ENCODE measurements at regions not wholly inside any gene's neighbourhood (a gene's known extent, or its start where the extent isn't known, plus 50 kb on each side); places are given as distances from the start of the nearest gene placed in this dataset.

GRCh38 chr14:76947078-76947837, 81.2 kb downstream of the IRF2BPL start:
- Histone ChIP-seq H3K9ac (no peak overlapping the region), H3K9me3 (ENCODE audit: control insufficient read depth, low read length) (no peaks in the 10 kb centered on the region), H2AFZ (peak overlapping the region; percentile 73), H3K36me3 (ENCODE audit: control insufficient read depth, insufficient read depth, low read length) (no peaks in the 10 kb centered on the region), H3K27me3 (ENCODE audit: control insufficient read depth, insufficient read depth, low read length) (no peaks in the 10 kb centered on the region), H3K79me2 (no peaks in the 10 kb centered on the region), H3K4me3 (ENCODE audit: low read depth, low read length) (peak overlapping the region; percentile 18), H3K4me1 (peaks cover 30% of the 10 kb centered on the region), H3K4me2 (ENCODE audit: low read length) (peak overlapping the region; percentile 64), H3K27ac (peak overlapping the region; percentile 94)
- TF ChIP-seq, protein P1, sequence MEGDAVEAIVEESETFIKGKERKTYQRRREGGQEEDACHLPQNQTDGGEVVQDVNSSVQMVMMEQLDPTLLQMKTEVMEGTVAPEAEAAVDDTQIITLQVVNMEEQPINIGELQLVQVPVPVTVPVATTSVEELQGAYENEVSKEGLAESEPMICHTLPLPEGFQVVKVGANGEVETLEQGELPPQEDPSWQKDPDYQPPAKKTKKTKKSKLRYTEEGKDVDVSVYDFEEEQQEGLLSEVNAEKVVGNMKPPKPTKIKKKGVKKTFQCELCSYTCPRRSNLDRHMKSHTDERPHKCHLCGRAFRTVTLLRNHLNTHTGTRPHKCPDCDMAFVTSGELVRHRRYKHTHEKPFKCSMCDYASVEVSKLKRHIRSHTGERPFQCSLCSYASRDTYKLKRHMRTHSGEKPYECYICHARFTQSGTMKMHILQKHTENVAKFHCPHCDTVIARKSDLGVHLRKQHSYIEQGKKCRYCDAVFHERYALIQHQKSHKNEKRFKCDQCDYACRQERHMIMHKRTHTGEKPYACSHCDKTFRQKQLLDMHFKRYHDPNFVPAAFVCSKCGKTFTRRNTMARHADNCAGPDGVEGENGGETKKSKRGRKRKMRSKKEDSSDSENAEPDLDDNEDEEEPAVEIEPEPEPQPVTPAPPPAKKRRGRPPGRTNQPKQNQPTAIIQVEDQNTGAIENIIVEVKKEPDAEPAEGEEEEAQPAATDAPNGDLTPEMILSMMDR (IDR thresholded peaks at IDR 0.05): peak; percentile 83

DNA sequence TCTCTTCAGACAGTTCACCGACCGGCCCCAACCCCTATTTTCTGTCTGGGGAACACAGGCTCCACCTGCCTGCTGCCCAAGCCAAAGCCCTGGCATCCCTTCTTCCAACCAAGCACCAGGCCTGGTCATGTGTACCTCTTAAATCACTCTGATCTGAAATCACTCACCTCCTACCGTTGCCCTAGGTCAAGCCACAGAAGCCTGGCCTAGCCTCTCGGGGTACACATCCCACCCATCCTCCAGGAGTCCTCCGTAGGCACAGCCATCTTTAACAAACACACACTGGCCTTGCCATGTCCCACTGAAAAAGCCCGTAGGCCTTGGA, 81.8 kb downstream of the IRF2BPL start:
- no peak overlapping the region for H3K9ac ChIP-seq
- peaks cover 30% of the 10 kb centered on the region for H3K4me1 ChIP-seq
- peak overlapping the region; percentile 18 for H3K4me3 ChIP-seq (ENCODE audit: low read depth, low read length)
- H3K4me2 ChIP-seq (ENCODE audit: low read length): peak overlapping the region; percentile 64
- no peaks in the 10 kb centered on the region for H3K27me3 ChIP-seq (ENCODE audit: control insufficient read depth, insufficient read depth, low read length)
- TF ChIP-seq, protein P1 (IDR thresholded peaks at IDR 0.05): no peak
- H3K79me2 ChIP-seq: no peaks in the 10 kb centered on the region
- no peaks in the 10 kb centered on the region for H3K9me3 ChIP-seq (ENCODE audit: control insufficient read depth, low read length)
- peak overlapping the region; percentile 94 for H3K27ac ChIP-seq
- H2AFZ ChIP-seq: peak overlapping the region; percentile 73
- H3K36me3 ChIP-seq (ENCODE audit: control insufficient read depth, insufficient read depth, low read length): no peaks in the 10 kb centered on the region

DNA sequence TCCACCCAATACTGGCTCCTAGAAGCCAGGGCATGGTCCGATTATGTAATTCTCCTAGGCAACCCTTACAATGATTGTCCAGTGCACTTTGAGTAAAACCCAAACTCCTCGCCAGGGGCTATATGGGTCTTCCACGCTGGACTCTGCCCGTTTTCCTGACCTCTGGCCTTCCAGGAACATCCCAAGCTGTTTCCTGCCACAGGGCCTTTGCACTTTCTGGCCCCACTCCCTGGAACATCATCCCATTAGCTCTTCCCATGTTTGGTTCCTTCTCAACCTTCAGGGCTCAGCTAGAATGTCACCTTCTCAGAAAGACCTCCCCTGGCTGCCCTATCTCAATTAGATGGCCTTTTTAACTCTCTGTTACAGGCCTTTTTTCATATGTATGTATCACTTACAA, 85.4 kb downstream of the IRF2BPL start:
- no peaks in the 10 kb centered on the region for H3K36me3 ChIP-seq (ENCODE audit: control insufficient read depth, insufficient read depth, low read length)
- no peaks in the 10 kb centered on the region for H3K27me3 ChIP-seq (ENCODE audit: control insufficient read depth, insufficient read depth, low read length)
- no peaks in the 10 kb centered on the region for H3K9me3 ChIP-seq (ENCODE audit: control insufficient read depth, low read length)
- no peak overlapping the region for H2AFZ ChIP-seq
- no peak overlapping the region for H3K27ac ChIP-seq
- no peak overlapping the region for H3K4me3 ChIP-seq (ENCODE audit: low read depth, low read length)
- no peaks in the 10 kb centered on the region for H3K79me2 ChIP-seq
- TF ChIP-seq, protein P1 (IDR thresholded peaks at IDR 0.05): no peak
- peaks cover 14% of the 10 kb centered on the region for H3K4me1 ChIP-seq
- no peak overlapping the region for H3K4me2 ChIP-seq (ENCODE audit: low read length)
- H3K9ac ChIP-seq: no peak overlapping the region

- H3K27ac ChIP-seq: no peak overlapping the region
- no peak overlapping the region for H3K4me3 ChIP-seq (ENCODE audit: low read depth, low read length)
- H2AFZ ChIP-seq: peak overlapping the region; percentile 66
- no peaks in the 10 kb centered on the region for H3K36me3 ChIP-seq (ENCODE audit: control insufficient read depth, insufficient read depth, low read length)
- no peaks in the 10 kb centered on the region for H3K79me2 ChIP-seq
- TF ChIP-seq, protein P1 (IDR thresholded peaks at IDR 0.05): no peak
- H3K27me3 ChIP-seq (ENCODE audit: control insufficient read depth, insufficient read depth, low read length): no peaks in the 10 kb centered on the region
- no peak overlapping the region for H3K4me2 ChIP-seq (ENCODE audit: low read length)
- no peak overlapping the region for H3K9ac ChIP-seq
- H3K9me3 ChIP-seq (ENCODE audit: control insufficient read depth, low read length): no peaks in the 10 kb centered on the region
- peaks cover 7% of the 10 kb centered on the region for H3K4me1 ChIP-seq
Observed at GRCh38 chr14:76941946-76942805, 86.3 kb downstream of the IRF2BPL start.

Measured in parathyroid adenoma (tissue), 2 donors.